A549 (cell line): ENCODE measurements at regions not wholly inside any gene's neighbourhood (a gene's known extent, or its start where the extent isn't known, plus 50 kb on each side); places are given as distances from the start of the nearest gene placed in this dataset.

ENCODE experiments used
- CHD2 ChIP-seq: fragments of 150-350 bp; IDR thresholded peaks from 2 replicates; pipeline ENCODE4 v1.6.1; 2014; ENCODE audit warnings: low read length; ENCODE audit not compliant: partially characterized antibody
- TF ChIP-seq, protein P1 (sequence below): fragments of >200 bp; sonication (Bioruptor Twin); formaldehyde crosslinking; IDR thresholded peaks from 3 replicates; pipeline ENCODE4 v1.5.1; 2016
- TF ChIP-seq, protein P2 (sequence below): IDR thresholded peaks from 2 replicates; pipeline ENCODE4 v1.6.1; 2012

DNA sequence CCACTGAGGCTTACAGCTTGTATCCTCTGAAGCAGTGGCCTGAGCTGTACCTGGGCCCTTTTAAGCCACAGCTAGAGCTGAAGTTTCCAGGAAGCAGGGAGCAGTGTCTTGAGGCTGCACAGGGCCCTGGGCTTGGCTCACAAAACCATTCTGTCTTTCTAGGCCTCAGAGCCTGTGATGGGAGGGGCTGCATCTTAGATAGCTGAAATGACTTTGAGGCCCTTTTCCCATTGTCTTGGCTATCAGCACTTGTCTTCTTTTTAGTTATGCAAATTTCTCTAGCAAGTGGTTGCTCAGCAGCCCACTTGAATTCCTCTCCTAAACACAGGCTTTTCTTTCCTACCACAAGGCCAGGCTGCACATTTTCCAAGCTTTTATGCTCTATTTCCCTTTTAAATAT lies 864.2 kb downstream of the REEP3 start:
- TF ChIP-seq, protein P1, sequence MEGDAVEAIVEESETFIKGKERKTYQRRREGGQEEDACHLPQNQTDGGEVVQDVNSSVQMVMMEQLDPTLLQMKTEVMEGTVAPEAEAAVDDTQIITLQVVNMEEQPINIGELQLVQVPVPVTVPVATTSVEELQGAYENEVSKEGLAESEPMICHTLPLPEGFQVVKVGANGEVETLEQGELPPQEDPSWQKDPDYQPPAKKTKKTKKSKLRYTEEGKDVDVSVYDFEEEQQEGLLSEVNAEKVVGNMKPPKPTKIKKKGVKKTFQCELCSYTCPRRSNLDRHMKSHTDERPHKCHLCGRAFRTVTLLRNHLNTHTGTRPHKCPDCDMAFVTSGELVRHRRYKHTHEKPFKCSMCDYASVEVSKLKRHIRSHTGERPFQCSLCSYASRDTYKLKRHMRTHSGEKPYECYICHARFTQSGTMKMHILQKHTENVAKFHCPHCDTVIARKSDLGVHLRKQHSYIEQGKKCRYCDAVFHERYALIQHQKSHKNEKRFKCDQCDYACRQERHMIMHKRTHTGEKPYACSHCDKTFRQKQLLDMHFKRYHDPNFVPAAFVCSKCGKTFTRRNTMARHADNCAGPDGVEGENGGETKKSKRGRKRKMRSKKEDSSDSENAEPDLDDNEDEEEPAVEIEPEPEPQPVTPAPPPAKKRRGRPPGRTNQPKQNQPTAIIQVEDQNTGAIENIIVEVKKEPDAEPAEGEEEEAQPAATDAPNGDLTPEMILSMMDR, result no peak
- TF ChIP-seq, protein P2, sequence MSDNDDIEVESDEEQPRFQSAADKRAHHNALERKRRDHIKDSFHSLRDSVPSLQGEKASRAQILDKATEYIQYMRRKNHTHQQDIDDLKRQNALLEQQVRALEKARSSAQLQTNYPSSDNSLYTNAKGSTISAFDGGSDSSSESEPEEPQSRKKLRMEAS, result no peak
- TF ChIP-seq CHD2, result no peak
